Activated T-helper 1 cell treated with anti-CD3 and anti-CD28 coated beads, Interleukin-12 subunit alpha, Interleukin-12 subunit beta, Interleukin-2, Interleukin-4 antibody, amounts not matched to agents 30 ng/mL and 10 ng/mL and 1 ng/mL, durations not matched to agents 14 hours and 24 hours and 36 hours (primary cell): ENCODE measurements at regions not wholly inside any gene's neighbourhood (a gene's known extent, or its start where the extent isn't known, plus 50 kb on each side); places are given as distances from the start of the nearest gene placed in this dataset.
"Not testable (repeated sequence)": the region's sequence is repeated elsewhere in the genome, so short reads cannot be mapped to it uniquely, and the experiment has no call there.

Experiments
- DNase-seq: peaks from one replicate; pipeline ENCODE4 v3.0.0; 2021; ENCODE audit warnings: low spot score
- H3K27ac Mint-ChIP-seq: one replicate; pipeline ENCODE4 v1.8.0; 2021; ENCODE audit warnings: mild to moderate bottlenecking, mixed read lengths
- H3K27me3 Mint-ChIP-seq: one replicate; pipeline ENCODE4 v1.8.0; 2022; ENCODE audit warnings: mild to moderate bottlenecking, moderate library complexity, mixed read lengths; ENCODE audit not compliant: insufficient read depth
- H3K36me3 Mint-ChIP-seq: one replicate; pipeline ENCODE4 v1.8.0; 2021; ENCODE audit warnings: low read depth, mixed read lengths
- H3K4me1 Mint-ChIP-seq: one replicate; pipeline ENCODE4 v1.8.0; 2021; ENCODE audit warnings: low read depth, mixed read lengths
- H3K4me3 Mint-ChIP-seq: one replicate; pipeline ENCODE4 v1.8.0; 2021; ENCODE audit warnings: mild to moderate bottlenecking, moderate library complexity, mixed read lengths
- H3K9me3 Mint-ChIP-seq: one replicate; pipeline ENCODE4 v1.8.0; 2021; ENCODE audit warnings: mixed read lengths
- intact Hi-C: fragments of 100-400 bp; cut with micrococcal nuclease; formaldehyde crosslinking; loops from one replicate; pipeline ENCODE4 v1.15.1; 2024

GRCh38 chr4:23091711-23092110 is 399.0 kb downstream of the GBA3 start:
- no peaks in the 10 kb centered on the region for H3K4me1 Mint-ChIP-seq
- intact Hi-C loops = no loop called here
- no peak overlapping the region for H3K4me3 Mint-ChIP-seq
- no peaks in the 10 kb centered on the region for H3K27me3 Mint-ChIP-seq
- H3K9me3 Mint-ChIP-seq = peaks cover 6% of the 10 kb centered on the region
- DNase-seq = no peak
- H3K27ac Mint-ChIP-seq = no peak overlapping the region
- H3K36me3 Mint-ChIP-seq = no peaks in the 10 kb centered on the region

GRCh38 chr4:23085249-23085568 is 392.5 kb downstream of the GBA3 start:
- Mint-ChIP-seq H3K27me3 (no peaks in the 10 kb centered on the region), H3K27ac (no peak overlapping the region), H3K4me1 (no peaks in the 10 kb centered on the region), H3K9me3 (peaks cover 16% of the 10 kb centered on the region), H3K4me3 (no peak overlapping the region), H3K36me3 (no peaks in the 10 kb centered on the region)
- DNase-seq = no peak
- intact Hi-C loops = no loop called here

GRCh38 chr4:23084559-23085248 is 392.0 kb downstream of the GBA3 start:
- H3K4me3 Mint-ChIP-seq = no peak overlapping the region
- no peaks in the 10 kb centered on the region for H3K36me3 Mint-ChIP-seq
- peaks cover 16% of the 10 kb centered on the region for H3K9me3 Mint-ChIP-seq
- H3K27me3 Mint-ChIP-seq = no peaks in the 10 kb centered on the region
- H3K27ac Mint-ChIP-seq = no peak overlapping the region
- intact Hi-C loops = no loop called here
- DNase-seq = no peak
- H3K4me1 Mint-ChIP-seq = no peaks in the 10 kb centered on the region

- H3K4me3 Mint-ChIP-seq = no peak overlapping the region
- H3K9me3 Mint-ChIP-seq = peaks cover 25% of the 10 kb centered on the region
- DNase-seq = no peak
- no peak overlapping the region for H3K27ac Mint-ChIP-seq
- no peaks in the 10 kb centered on the region for H3K36me3 Mint-ChIP-seq
- no peaks in the 10 kb centered on the region for H3K27me3 Mint-ChIP-seq
- intact Hi-C loops = no loop called here
- H3K4me1 Mint-ChIP-seq = no peaks in the 10 kb centered on the region
Measured at GRCh38 chr4:23083391-23083790, 390.7 kb downstream of the GBA3 start.

GRCh38 chr4:23080171-23080570 is 387.4 kb downstream of the GBA3 start:
- H3K36me3 Mint-ChIP-seq, H3K4me1 Mint-ChIP-seq, H3K4me3 Mint-ChIP-seq, intact Hi-C loops, DNase-seq, H3K27ac Mint-ChIP-seq, H3K27me3 Mint-ChIP-seq: not testable (repeated sequence)
- peaks cover 27% of the 10 kb centered on the region for H3K9me3 Mint-ChIP-seq

GRCh38 chr4:23070848-23071570 is 378.3 kb downstream of the GBA3 start:
- no peak for DNase-seq
- H3K27ac Mint-ChIP-seq = no peak overlapping the region
- H3K27me3 Mint-ChIP-seq = no peaks in the 10 kb centered on the region
- intact Hi-C loops = no loop called here
- H3K9me3 Mint-ChIP-seq = no peaks in the 10 kb centered on the region
- no peaks in the 10 kb centered on the region for H3K4me1 Mint-ChIP-seq
- H3K36me3 Mint-ChIP-seq = no peaks in the 10 kb centered on the region
- no peak overlapping the region for H3K4me3 Mint-ChIP-seq

- Mint-ChIP-seq H3K36me3 (no peaks in the 10 kb centered on the region), H3K27ac (no peak overlapping the region), H3K4me1 (no peaks in the 10 kb centered on the region), H3K4me3 (no peak overlapping the region), H3K9me3 (no peaks in the 10 kb centered on the region), H3K27me3 (no peaks in the 10 kb centered on the region)
- intact Hi-C loops = no loop called here
- no peak for DNase-seq
Measured at GRCh38 chr4:23068756-23069155, 376.0 kb downstream of the GBA3 start.

- no peak for DNase-seq
- no peaks in the 10 kb centered on the region for H3K27me3 Mint-ChIP-seq
- H3K4me1 Mint-ChIP-seq = no peaks in the 10 kb centered on the region
- H3K4me3 Mint-ChIP-seq = no peak overlapping the region
- H3K9me3 Mint-ChIP-seq = no peaks in the 10 kb centered on the region
- intact Hi-C loops = no loop called here
- H3K36me3 Mint-ChIP-seq = no peaks in the 10 kb centered on the region
- no peak overlapping the region for H3K27ac Mint-ChIP-seq
Measured at GRCh38 chr4:23068287-23068686, 375.6 kb downstream of the GBA3 start.

GRCh38 chr4:23062188-23062587 is 369.5 kb downstream of the GBA3 start:
- H3K4me3 Mint-ChIP-seq = no peak overlapping the region
- no peaks in the 10 kb centered on the region for H3K4me1 Mint-ChIP-seq
- intact Hi-C loops = no loop called here
- no peaks in the 10 kb centered on the region for H3K36me3 Mint-ChIP-seq
- H3K27ac Mint-ChIP-seq = no peak overlapping the region
- no peaks in the 10 kb centered on the region for H3K9me3 Mint-ChIP-seq
- no peaks in the 10 kb centered on the region for H3K27me3 Mint-ChIP-seq
- no peak for DNase-seq

- intact Hi-C loops = no loop called here
- Mint-ChIP-seq H3K4me3 (no peak overlapping the region), H3K36me3 (no peaks in the 10 kb centered on the region), H3K27ac (no peak overlapping the region), H3K4me1 (no peaks in the 10 kb centered on the region), H3K9me3 (no peaks in the 10 kb centered on the region), H3K27me3 (no peaks in the 10 kb centered on the region)
- no peak for DNase-seq
Measured at GRCh38 chr4:23061431-23061830, 368.7 kb downstream of the GBA3 start.

- intact Hi-C loops = no loop called here
- H3K4me3 Mint-ChIP-seq = no peak overlapping the region
- DNase-seq = no peak
- H3K27me3 Mint-ChIP-seq = no peaks in the 10 kb centered on the region
- no peak overlapping the region for H3K27ac Mint-ChIP-seq
- no peaks in the 10 kb centered on the region for H3K9me3 Mint-ChIP-seq
- no peaks in the 10 kb centered on the region for H3K36me3 Mint-ChIP-seq
- no peaks in the 10 kb centered on the region for H3K4me1 Mint-ChIP-seq
Measured at GRCh38 chr4:23060776-23061175, 368.0 kb downstream of the GBA3 start.

- DNase-seq = no peak
- no peaks in the 10 kb centered on the region for H3K27me3 Mint-ChIP-seq
- no peaks in the 10 kb centered on the region for H3K36me3 Mint-ChIP-seq
- H3K4me1 Mint-ChIP-seq = no peaks in the 10 kb centered on the region
- H3K9me3 Mint-ChIP-seq = no peaks in the 10 kb centered on the region
- intact Hi-C loops = no loop called here
- no peak overlapping the region for H3K27ac Mint-ChIP-seq
- no peak overlapping the region for H3K4me3 Mint-ChIP-seq
Measured at GRCh38 chr4:23058165-23058776, 365.5 kb downstream of the GBA3 start.

- Mint-ChIP-seq H3K4me3 (no peak overlapping the region), H3K27me3 (no peaks in the 10 kb centered on the region), H3K9me3 (no peaks in the 10 kb centered on the region), H3K36me3 (no peaks in the 10 kb centered on the region), H3K4me1 (no peaks in the 10 kb centered on the region), H3K27ac (no peak overlapping the region)
- DNase-seq = no peak
- intact Hi-C loops = no loop called here
Measured at GRCh38 chr4:23041501-23041900, 348.8 kb downstream of the GBA3 start.
